NCI-H226 (cell line): ENCODE measurements at regions not wholly inside any gene's neighbourhood (a gene's known extent, or its start where the extent isn't known, plus 50 kb on each side); places are given as distances from the start of the nearest gene placed in this dataset.
A peak's percentile ranks its signal among the peaks of the same experiment; 100 is the strongest.

Experiments
- DNase-seq: peaks from one replicate; pipeline ENCODE4 v3.0.0-alpha.2; 2015

- DNase-seq: no peak
Measured at GRCh38 chr19:30222992-30223865, 149.0 kb upstream of the ZNF536 start.

- DNase-seq: no peak
Measured at GRCh38 chr19:30223866-30224688, 148.1 kb upstream of the ZNF536 start.

- DNase-seq: no peak
Measured at GRCh38 chr19:30224689-30225606, 147.2 kb upstream of the ZNF536 start.

- DNase-seq: no peak
Measured at GRCh38 chr19:30225676-30226463, 146.3 kb upstream of the ZNF536 start.

GRCh38 chr19:30226464-30227011 is 145.6 kb upstream of the ZNF536 start:
- DNase-seq: no peak

GRCh38 chr19:30227012-30227621 is 145.1 kb upstream of the ZNF536 start:
- DNase-seq: no peak

GRCh38 chr19:30227661-30228112 is 144.5 kb upstream of the ZNF536 start:
- peak; percentile 47 for DNase-seq

GRCh38 chr19:30228113-30228834 is 143.9 kb upstream of the ZNF536 start:
- DNase-seq: no peak

GRCh38 chr19:30228835-30229524 is 143.2 kb upstream of the ZNF536 start:
- no peak for DNase-seq

- DNase-seq: no peak
Measured at GRCh38 chr19:30229525-30230174, 142.5 kb upstream of the ZNF536 start.

- no peak for DNase-seq
Measured at GRCh38 chr19:30231408-30232318, 140.5 kb upstream of the ZNF536 start.

GRCh38 chr19:30233375-30233774 is 138.8 kb upstream of the ZNF536 start:
- DNase-seq: no peak

- DNase-seq: no peak
Measured at GRCh38 chr19:30235946-30236345, 136.2 kb upstream of the ZNF536 start.

GRCh38 chr19:30236587-30236986 is 135.6 kb upstream of the ZNF536 start:
- DNase-seq: no peak

- no peak for DNase-seq
Measured at GRCh38 chr19:30237140-30237539, 135.0 kb upstream of the ZNF536 start.

- no peak for DNase-seq
Measured at GRCh38 chr19:30240904-30241695, 131.1 kb upstream of the ZNF536 start.

GRCh38 chr19:30244533-30244932 is 127.7 kb upstream of the ZNF536 start:
- no peak for DNase-seq
